HepG2 (cell line): ENCODE measurements at regions not wholly inside any gene's neighbourhood (a gene's known extent, or its start where the extent isn't known, plus 50 kb on each side); places are given as distances from the start of the nearest gene placed in this dataset.

Experiments used
- ATAC-seq: fragments of 200-7000 bp; cut with Tn5 transposase; 3 replicates; pipeline ENCODE4 v1.9.1; 2020; ENCODE audit warnings: mild to moderate bottlenecking, moderate library complexity
- BruUV-seq: library from RNA; stranded (reverse); fragments of 400-500 nt; replicated peaks from 2 replicates; lab custom pipeline; 2021; lab: Mats Ljungman, UMichigan
- CTCF ChIA-PET: fragments of 300-600 bp; formaldehyde crosslinking; extraction: SDS; loops from one replicate; lab custom pipeline; 2021; ENCODE audit warnings: low total read pairs, inconsistent platforms, low intra/inter-chr PET ratio; lab: Yijun Ruan, JAX
- POLR2A ChIA-PET: fragments of 350-600 bp; sonication (Branson Sonifier 250); formaldehyde crosslinking; loops from one replicate; lab custom pipeline; 2020; ENCODE audit warnings: antibody characterized with exemption, inconsistent platforms; lab: Yijun Ruan, JAX
- DNase-seq: peaks from one replicate; pipeline ENCODE4 v3.0.0-alpha.2; 2015; ENCODE audit warnings: low spot score
- FAIRE-seq: peaks from 3 replicates; lab custom pipeline; 2011; peaks lifted over from hg19 to GRCh38; lab: Jason Lieb, UNC
- H2AFZ ChIP-seq: one replicate; pipeline ENCODE4 v1.6.1; 2011; ENCODE audit warnings: low read length, inconsistent platforms
- H3K27ac ChIP-seq: fragments of 300-600 bp; 3 replicates; pipeline ENCODE4 v1.8.0; 2011; ENCODE audit warnings: mixed run types, mild to moderate bottlenecking, mixed read lengths, low read length, inconsistent platforms; ENCODE audit not compliant: insufficient read depth; ENCODE audit errors: extremely low read length
- H3K27me3 ChIP-seq, 2 experiments: fragments of 200-600 bp in 1 of 2; 2 replicates in 1 of 2; 3 replicates in 1 of 2; pipeline versions ENCODE4 v1.6.0 to v1.8.0; 2011; ENCODE audit warnings: low read length in 2 of 2, mild to moderate bottlenecking in 2 of 2, moderate library complexity in 2 of 2, inconsistent platforms in 1 of 2; ENCODE audit not compliant: insufficient read depth in 2 of 2, control insufficient read depth in 1 of 2
- H3K36me3 ChIP-seq, 2 experiments: fragments of 200-600 bp in 1 of 2; replicated peaks in 1 of 2; 2 replicates in 1 of 2; 3 replicates in 1 of 2; pipeline versions ENCODE4 v1.5.1 to v1.8.0; 2011; ENCODE audit warnings: low read length in 2 of 2, inconsistent platforms in 1 of 2; ENCODE audit not compliant: insufficient read depth in 2 of 2, control insufficient read depth in 1 of 2
- H3K4me1 ChIP-seq: 2 replicates; pipeline ENCODE4 v1.5.1; 2012; ENCODE audit warnings: low read length, inconsistent platforms; ENCODE audit not compliant: insufficient read depth
- H3K4me2 ChIP-seq: 2 replicates; pipeline ENCODE4 v1.6.0; 2011; ENCODE audit warnings: low read depth, low read length, inconsistent platforms
- H3K4me3 ChIP-seq, 3 experiments: fragments of 200-600 bp in 1 of 3; sonication (generic), shearing (Covaris generic) in 1 of 3; replicated peaks in 1 of 3; 2 replicates each; pipeline ENCODE4 v1.5.1; 2011 to 2016; ENCODE audit warnings: low read length in 3 of 3, inconsistent platforms in 2 of 3, low read depth in 2 of 3, mild to moderate bottlenecking in 2 of 3, control low read depth in 1 of 3, mixed read lengths in 1 of 3; ENCODE audit not compliant: insufficient read depth in 1 of 3
- H3K79me2 ChIP-seq: one replicate; pipeline ENCODE4 v1.6.1; 2011; ENCODE audit warnings: low read length, inconsistent platforms; ENCODE audit not compliant: insufficient read depth
- H3K9ac ChIP-seq: 2 replicates; pipeline ENCODE4 v1.6.0; 2011; ENCODE audit warnings: mild to moderate bottlenecking, low read depth, low read length, inconsistent platforms; ENCODE audit not compliant: insufficient read depth
- H3K9me3 ChIP-seq: 2 replicates; pipeline ENCODE4 v1.5.1; 2012; ENCODE audit warnings: mild to moderate bottlenecking, low read length
- H4K20me1 ChIP-seq: 2 replicates; pipeline ENCODE4 v1.6.0; 2011; ENCODE audit warnings: inconsistent platforms, mild to moderate bottlenecking, low read length, moderate library complexity; ENCODE audit not compliant: insufficient read depth
- HNRNPUL1 ChIP-seq: fragments of 200-400 bp; formaldehyde crosslinking; IDR thresholded peaks from 2 replicates; pipeline ENCODE4 v1.6.1; 2017; ENCODE audit warnings: low read depth, mild to moderate bottlenecking, low read length, moderate library complexity
- KLF13 ChIP-seq: sonication (generic); formaldehyde crosslinking; IDR thresholded peaks from 2 replicates; pipeline ENCODE4 v1.4.0; 2020; ENCODE audit warnings: mild to moderate bottlenecking, missing genetic modification reagents
- REPIN1 ChIP-seq: sonication (generic); formaldehyde crosslinking; IDR thresholded peaks from 2 replicates; pipeline ENCODE4 v1.8.0; 2022; ENCODE audit warnings: missing genetic modification reagents, low read depth, mild to moderate bottlenecking, borderline replicate concordance
- SMYD3 ChIP-seq: sonication (generic); formaldehyde crosslinking; IDR thresholded peaks from 2 replicates; pipeline ENCODE4 v1.8.1; 2023; ENCODE audit warnings: mild to moderate bottlenecking, missing genetic modification reagents
- ZFP41 ChIP-seq: sonication (generic); formaldehyde crosslinking; IDR thresholded peaks from 2 replicates; pipeline ENCODE4 v1.4.0; 2020; ENCODE audit warnings: mild to moderate bottlenecking, missing genetic modification reagents, borderline replicate concordance
- ZNF143 ChIP-seq: sonication (generic); formaldehyde crosslinking; IDR thresholded peaks from 2 replicates; pipeline ENCODE4 v1.4.0; 2020; ENCODE audit warnings: missing genetic modification reagents
- ZNF292 ChIP-seq: sonication (generic); formaldehyde crosslinking; IDR thresholded peaks from 2 replicates; pipeline ENCODE4 v1.8.1; 2022; ENCODE audit warnings: mild to moderate bottlenecking, low read depth, missing genetic modification reagents, borderline replicate concordance
- ZNF337 ChIP-seq: sonication (generic); formaldehyde crosslinking; IDR thresholded peaks from 2 replicates; pipeline ENCODE4 v1.5.1; 2020; ENCODE audit warnings: missing genetic modification reagents, low read depth, mild to moderate bottlenecking, borderline replicate concordance
- ZNF7 ChIP-seq: IDR thresholded peaks from 2 replicates; pipeline ENCODE4 v1.6.1; 2016; ENCODE audit warnings: missing biosample characterization, missing genetic modification reagents
- ZSCAN22 ChIP-seq: sonication (generic); formaldehyde crosslinking; IDR thresholded peaks from 2 replicates; pipeline ENCODE4 v1.4.0; 2020; ENCODE audit warnings: mild to moderate bottlenecking, missing genetic modification reagents
- WGBS: methylation state at CpG from one replicate; pipeline ENCODE4 v1.1.6; 2017; ENCODE audit warnings: low lambda C conversion rate; 5-methylcytosine and 5-hydroxymethylcytosine counted together
- in situ Hi-C: cut with HindIII; loops from 2 replicates; pipeline ENCODE4 v1.10.0; 2017; ENCODE audit warnings: low pct_unique_long_range_greater_than_20kb; ENCODE audit not compliant: extremely low pct_ligation_motif_present
- intact Hi-C: fragments of 100-400 bp; cut with micrococcal nuclease; formaldehyde crosslinking; loops from one replicate; pipeline ENCODE4 v1.10.0; 2022; ENCODE audit not compliant: unreplicated experiment
- TF ChIP-seq, protein P1 (sequence below): sonication (generic); formaldehyde crosslinking; IDR thresholded peaks from 2 replicates; pipeline ENCODE4 v1.5.0; 2020; ENCODE audit warnings: mild to moderate bottlenecking, missing genetic modification reagents
- TF ChIP-seq, protein P2 (sequence below): sonication (generic); formaldehyde crosslinking; IDR thresholded peaks from 2 replicates; pipeline ENCODE4 v1.4.0; 2020; ENCODE audit warnings: missing genetic modification reagents, borderline replicate concordance

DNA sequence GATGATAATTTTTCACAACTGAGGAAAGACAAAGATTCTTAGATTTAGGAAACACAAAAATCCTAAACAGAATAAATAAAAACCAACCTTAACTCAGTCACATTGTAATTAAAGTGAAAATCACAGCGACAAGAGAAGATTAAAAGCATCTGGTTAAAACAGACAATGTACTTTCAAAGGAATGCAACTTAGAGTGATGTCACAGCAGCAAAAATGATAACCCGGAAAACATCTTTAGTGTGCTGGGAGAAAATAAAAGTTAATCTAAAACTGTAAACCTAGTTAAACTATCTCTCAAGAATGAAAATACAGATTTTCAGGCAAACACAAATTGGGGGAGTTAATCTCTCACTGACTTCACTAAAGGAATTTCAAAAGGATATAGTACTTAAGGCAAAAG lies 76.8 kb upstream of the OGFRL1 start (continued):
- no peak for TF ChIP-seq ZNF292
- TF ChIP-seq, all 625 proteins: peak for 0

DNA sequence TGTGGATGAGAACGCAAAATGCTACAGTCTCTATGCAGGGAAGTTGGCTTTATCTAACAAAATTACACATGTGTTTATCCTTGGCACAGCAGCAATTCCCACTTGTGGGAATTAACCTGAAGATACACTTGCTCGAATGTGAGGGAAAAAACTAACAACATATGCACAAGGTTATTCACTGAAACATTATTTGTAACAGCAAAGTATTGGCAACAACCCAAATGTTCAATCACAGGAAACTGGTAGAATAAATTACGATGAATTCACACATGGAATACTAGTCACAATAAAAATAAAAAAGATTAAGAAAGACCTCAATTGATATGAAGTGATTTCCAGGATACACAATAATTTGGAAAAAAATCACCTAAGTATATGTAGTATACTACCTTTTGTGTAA lies 68.1 kb upstream of the OGFRL1 start:
- DNase-seq (no peak), ATAC-seq (no peak), FAIRE-seq (no peak)
- Histone ChIP-seq H4K20me1 (no peaks in the 10 kb centered on the region), H3K4me3 (no peak overlapping the region), H2AFZ (no peak overlapping the region), H3K9me3 (no peaks in the 10 kb centered on the region), H3K9ac (no peak overlapping the region), H3K79me2 (no peaks in the 10 kb centered on the region), H3K4me2 (no peak overlapping the region), H3K27me3 (no peaks in the 10 kb centered on the region), H3K4me1 (no peaks in the 10 kb centered on the region), H3K36me3 (no peaks in the 10 kb centered on the region), H3K27ac (no peak overlapping the region)
- ChIA-PET POLR2A (no interaction called here), CTCF (no interaction called here)
- TF ChIP-seq ZNF143 (CRISPR knock-in tag) (no peak), ZNF337 (no peak), ZSCAN22 (CRISPR knock-in tag) (no peak), HNRNPUL1 (no peak), REPIN1 (CRISPR knock-in tag) (no peak)
- BruUV-seq, result no TSS peak
- in situ Hi-C loops (no loop called here), intact Hi-C loops (no loop called here)
- WGBS, result 2% methylated on average over 3 of the region's 3 CpGs

DNA sequence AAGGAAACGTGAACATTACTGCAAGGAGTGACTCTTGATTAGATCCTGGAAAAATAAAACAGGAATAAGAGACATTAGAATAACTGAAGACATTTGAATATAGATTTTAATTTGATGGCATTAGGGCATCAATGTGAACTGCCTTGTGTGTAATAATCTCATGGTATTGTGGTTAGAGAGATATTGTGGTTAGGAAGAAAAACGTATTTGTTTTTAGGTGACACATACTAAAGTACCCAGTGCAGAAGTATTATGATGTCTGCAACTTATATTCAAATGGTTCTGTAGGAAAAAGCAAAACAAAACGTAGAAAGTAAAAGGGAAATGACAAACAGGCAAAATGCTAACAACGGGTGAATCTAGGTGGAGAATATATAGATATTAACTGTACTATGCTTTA lies 65.9 kb upstream of the OGFRL1 start:
- intact Hi-C loops, result no loop called here
- no TSS peak for BruUV-seq
- Histone ChIP-seq H3K9ac (no peak overlapping the region), H3K4me2 (no peak overlapping the region), H3K9me3 (no peaks in the 10 kb centered on the region), H3K36me3 (no peaks in the 10 kb centered on the region), H3K4me1 (no peaks in the 10 kb centered on the region), H3K79me2 (no peaks in the 10 kb centered on the region), H4K20me1 (no peaks in the 10 kb centered on the region), H3K4me3 (no peak overlapping the region), H3K27ac (no peak overlapping the region), H3K27me3 (no peaks in the 10 kb centered on the region; a peak in 1 of 5 replicates), H2AFZ (no peak overlapping the region)
- ChIA-PET CTCF (no interaction called here), POLR2A (no interaction called here)
- WGBS, result 0% methylated on average over 4 of the region's 4 CpGs
- ATAC-seq (no peak), FAIRE-seq (no peak), DNase-seq (no peak)
- in situ Hi-C loops, result no loop called here
- TF ChIP-seq KLF13 (CRISPR knock-in tag), result no peak
- no peak for TF ChIP-seq ZNF7 (CRISPR knock-in tag)
- TF ChIP-seq SMYD3 (CRISPR knock-in tag), result no peak
- TF ChIP-seq ZFP41 (CRISPR knock-in tag), result no peak
- TF ChIP-seq, protein P1, sequence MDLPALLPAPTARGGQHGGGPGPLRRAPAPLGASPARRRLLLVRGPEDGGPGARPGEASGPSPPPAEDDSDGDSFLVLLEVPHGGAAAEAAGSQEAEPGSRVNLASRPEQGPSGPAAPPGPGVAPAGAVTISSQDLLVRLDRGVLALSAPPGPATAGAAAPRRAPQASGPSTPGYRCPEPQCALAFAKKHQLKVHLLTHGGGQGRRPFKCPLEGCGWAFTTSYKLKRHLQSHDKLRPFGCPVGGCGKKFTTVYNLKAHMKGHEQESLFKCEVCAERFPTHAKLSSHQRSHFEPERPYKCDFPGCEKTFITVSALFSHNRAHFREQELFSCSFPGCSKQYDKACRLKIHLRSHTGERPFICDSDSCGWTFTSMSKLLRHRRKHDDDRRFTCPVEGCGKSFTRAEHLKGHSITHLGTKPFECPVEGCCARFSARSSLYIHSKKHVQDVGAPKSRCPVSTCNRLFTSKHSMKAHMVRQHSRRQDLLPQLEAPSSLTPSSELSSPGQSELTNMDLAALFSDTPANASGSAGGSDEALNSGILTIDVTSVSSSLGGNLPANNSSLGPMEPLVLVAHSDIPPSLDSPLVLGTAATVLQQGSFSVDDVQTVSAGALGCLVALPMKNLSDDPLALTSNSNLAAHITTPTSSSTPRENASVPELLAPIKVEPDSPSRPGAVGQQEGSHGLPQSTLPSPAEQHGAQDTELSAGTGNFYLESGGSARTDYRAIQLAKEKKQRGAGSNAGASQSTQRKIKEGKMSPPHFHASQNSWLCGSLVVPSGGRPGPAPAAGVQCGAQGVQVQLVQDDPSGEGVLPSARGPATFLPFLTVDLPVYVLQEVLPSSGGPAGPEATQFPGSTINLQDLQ (CRISPR knock-in tag), result no peak
- TF ChIP-seq, protein P2, sequence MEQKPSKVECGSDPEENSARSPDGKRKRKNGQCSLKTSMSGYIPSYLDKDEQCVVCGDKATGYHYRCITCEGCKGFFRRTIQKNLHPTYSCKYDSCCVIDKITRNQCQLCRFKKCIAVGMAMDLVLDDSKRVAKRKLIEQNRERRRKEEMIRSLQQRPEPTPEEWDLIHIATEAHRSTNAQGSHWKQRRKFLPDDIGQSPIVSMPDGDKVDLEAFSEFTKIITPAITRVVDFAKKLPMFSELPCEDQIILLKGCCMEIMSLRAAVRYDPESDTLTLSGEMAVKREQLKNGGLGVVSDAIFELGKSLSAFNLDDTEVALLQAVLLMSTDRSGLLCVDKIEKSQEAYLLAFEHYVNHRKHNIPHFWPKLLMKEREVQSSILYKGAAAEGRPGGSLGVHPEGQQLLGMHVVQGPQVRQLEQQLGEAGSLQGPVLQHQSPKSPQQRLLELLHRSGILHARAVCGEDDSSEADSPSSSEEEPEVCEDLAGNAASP, result no peak
